DND-41 (cell line): ENCODE measurements at regions not wholly inside any gene's neighbourhood (a gene's known extent, or its start where the extent isn't known, plus 50 kb on each side); places are given as distances from the start of the nearest gene placed in this dataset.
"Not testable (repeated sequence)": the region's sequence is repeated elsewhere in the genome, so short reads cannot be mapped to it uniquely, and the experiment has no call there.

Source experiments
- ATAC-seq: fragments of 200-7000 bp; cut with Tn5 transposase; 3 replicates; pipeline ENCODE4 v1.9.1; 2021; ENCODE audit warnings: low read depth; ENCODE audit not compliant: insufficient read depth
- DNase-seq: peaks from one replicate; pipeline ENCODE4 v3.0.0-alpha.2; 2020
- H2AFZ ChIP-seq: 2 replicates; pipeline ENCODE4 v1.6.0; 2012; ENCODE audit warnings: low read depth, low read length
- H3K27ac ChIP-seq: 2 replicates; pipeline ENCODE4 v1.5.1; 2012; ENCODE audit warnings: low read length, inconsistent platforms
- H3K27me3 ChIP-seq: fragments of 200-600 bp; sonication (generic); 2 replicates; pipeline ENCODE4 v1.6.0; 2012; ENCODE audit warnings: low read length, mild to moderate bottlenecking, inconsistent platforms; ENCODE audit not compliant: insufficient read depth, poor library complexity
- H3K36me3 ChIP-seq: 2 replicates; pipeline ENCODE4 v1.5.1; 2012; ENCODE audit warnings: low read length, inconsistent platforms; ENCODE audit not compliant: insufficient read depth
- H3K4me1 ChIP-seq: 2 replicates; pipeline ENCODE4 v1.5.1; 2012; ENCODE audit warnings: mild to moderate bottlenecking, low read length; ENCODE audit not compliant: insufficient read depth
- H3K4me2 ChIP-seq: 2 replicates; pipeline ENCODE4 v1.6.0; 2012; ENCODE audit warnings: mild to moderate bottlenecking, moderate library complexity, low read length, inconsistent platforms; ENCODE audit not compliant: insufficient read depth
- H3K4me3 ChIP-seq, 2 experiments: fragments of 200-600 bp in 1 of 2; shearing (Covaris generic) in 1 of 2; 2 replicates each; pipeline ENCODE4 v1.5.1; 2012 to 2016; ENCODE audit warnings: inconsistent platforms in 2 of 2, low read length in 2 of 2, mild to moderate bottlenecking in 2 of 2, low read depth in 1 of 2, moderate library complexity in 1 of 2
- H3K79me2 ChIP-seq: 2 replicates; pipeline ENCODE4 v1.6.0; 2012; ENCODE audit warnings: low read length, inconsistent platforms; ENCODE audit not compliant: insufficient read depth
- H3K9ac ChIP-seq: 2 replicates; pipeline ENCODE4 v1.6.0; 2012; ENCODE audit warnings: low read depth, mild to moderate bottlenecking, inconsistent platforms, low read length, moderate library complexity
- H3K9me3 ChIP-seq: 2 replicates; pipeline ENCODE4 v1.5.1; 2012; ENCODE audit warnings: low read length, moderate library complexity, mild to moderate bottlenecking, inconsistent platforms; ENCODE audit not compliant: insufficient read depth, severe bottlenecking
- H4K20me1 ChIP-seq: 2 replicates; pipeline ENCODE4 v1.6.0; 2012; ENCODE audit warnings: low read length; ENCODE audit not compliant: insufficient read depth
- EZH2 ChIP-seq: IDR thresholded peaks from 3 replicates; pipeline ENCODE4 v1.6.1; 2012; ENCODE audit warnings: borderline replicate concordance, low read depth, mild to moderate bottlenecking, moderate library complexity, low read length, inconsistent platforms; ENCODE audit not compliant: severe bottlenecking
- TF ChIP-seq, protein P1 (sequence below): IDR thresholded peaks from 2 replicates; pipeline ENCODE4 v1.5.1; 2012; ENCODE audit warnings: borderline replicate concordance, low read length, moderate library complexity, mild to moderate bottlenecking; ENCODE audit not compliant: poor library complexity, severe bottlenecking; ENCODE audit errors: extremely low read depth

DNA sequence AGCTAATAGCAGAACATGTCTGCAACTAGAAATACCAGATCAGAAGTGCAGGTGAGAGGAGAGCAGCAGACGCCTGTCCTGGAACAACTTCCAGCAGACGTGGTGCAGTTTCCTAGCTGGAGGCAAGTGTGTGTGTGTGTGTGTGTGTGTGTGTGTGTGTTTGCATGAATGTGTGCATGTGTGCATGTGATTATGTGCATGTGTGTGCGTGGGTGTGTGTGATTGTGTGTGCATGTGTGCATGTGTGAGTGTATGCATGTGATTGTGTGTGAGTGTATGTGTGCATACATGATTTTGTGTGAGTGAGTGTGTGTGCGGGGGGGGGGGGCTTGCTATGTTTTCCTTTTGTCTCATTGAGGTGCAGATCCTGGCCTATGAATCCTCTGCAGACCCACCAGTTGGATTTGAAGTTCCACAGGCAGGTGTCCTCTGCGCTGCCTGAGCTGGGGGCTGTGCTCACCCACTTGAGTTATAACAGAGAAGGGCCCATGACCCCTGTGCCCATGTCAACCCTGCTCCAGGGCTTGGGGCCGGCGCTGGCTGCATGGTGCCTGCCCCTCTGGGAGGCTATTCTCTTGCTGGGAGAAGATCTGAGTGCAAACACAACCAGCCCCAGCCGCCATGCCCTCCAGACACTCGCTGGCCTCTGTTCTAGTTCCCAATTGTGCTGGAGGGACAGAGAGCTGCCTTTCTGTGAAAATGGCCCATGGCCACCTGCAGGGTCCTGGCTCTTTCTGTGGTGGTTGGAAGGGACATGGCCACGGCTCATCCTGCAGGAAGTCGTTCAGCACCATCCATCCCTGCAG lies 821.3 kb downstream of the BRD1 start:
- no peak overlapping the region for H3K27ac ChIP-seq
- H3K9me3 ChIP-seq = peaks cover 7% of the 10 kb centered on the region
- H3K4me3 ChIP-seq = no peak overlapping the region
- no peaks in the 10 kb centered on the region for H3K27me3 ChIP-seq
- no peak for ATAC-seq
- H3K4me1 ChIP-seq = no peaks in the 10 kb centered on the region
- no peaks in the 10 kb centered on the region for H3K79me2 ChIP-seq
- DNase-seq = no peak
- TF ChIP-seq EZH2 = no peak
- TF ChIP-seq, protein P1, sequence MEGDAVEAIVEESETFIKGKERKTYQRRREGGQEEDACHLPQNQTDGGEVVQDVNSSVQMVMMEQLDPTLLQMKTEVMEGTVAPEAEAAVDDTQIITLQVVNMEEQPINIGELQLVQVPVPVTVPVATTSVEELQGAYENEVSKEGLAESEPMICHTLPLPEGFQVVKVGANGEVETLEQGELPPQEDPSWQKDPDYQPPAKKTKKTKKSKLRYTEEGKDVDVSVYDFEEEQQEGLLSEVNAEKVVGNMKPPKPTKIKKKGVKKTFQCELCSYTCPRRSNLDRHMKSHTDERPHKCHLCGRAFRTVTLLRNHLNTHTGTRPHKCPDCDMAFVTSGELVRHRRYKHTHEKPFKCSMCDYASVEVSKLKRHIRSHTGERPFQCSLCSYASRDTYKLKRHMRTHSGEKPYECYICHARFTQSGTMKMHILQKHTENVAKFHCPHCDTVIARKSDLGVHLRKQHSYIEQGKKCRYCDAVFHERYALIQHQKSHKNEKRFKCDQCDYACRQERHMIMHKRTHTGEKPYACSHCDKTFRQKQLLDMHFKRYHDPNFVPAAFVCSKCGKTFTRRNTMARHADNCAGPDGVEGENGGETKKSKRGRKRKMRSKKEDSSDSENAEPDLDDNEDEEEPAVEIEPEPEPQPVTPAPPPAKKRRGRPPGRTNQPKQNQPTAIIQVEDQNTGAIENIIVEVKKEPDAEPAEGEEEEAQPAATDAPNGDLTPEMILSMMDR = no peak
- H3K36me3 ChIP-seq = no peaks in the 10 kb centered on the region
- H4K20me1 ChIP-seq = no peaks in the 10 kb centered on the region
- no peak overlapping the region for H3K4me2 ChIP-seq
- H3K9ac ChIP-seq = no peak overlapping the region
- no peak overlapping the region for H2AFZ ChIP-seq

DNA sequence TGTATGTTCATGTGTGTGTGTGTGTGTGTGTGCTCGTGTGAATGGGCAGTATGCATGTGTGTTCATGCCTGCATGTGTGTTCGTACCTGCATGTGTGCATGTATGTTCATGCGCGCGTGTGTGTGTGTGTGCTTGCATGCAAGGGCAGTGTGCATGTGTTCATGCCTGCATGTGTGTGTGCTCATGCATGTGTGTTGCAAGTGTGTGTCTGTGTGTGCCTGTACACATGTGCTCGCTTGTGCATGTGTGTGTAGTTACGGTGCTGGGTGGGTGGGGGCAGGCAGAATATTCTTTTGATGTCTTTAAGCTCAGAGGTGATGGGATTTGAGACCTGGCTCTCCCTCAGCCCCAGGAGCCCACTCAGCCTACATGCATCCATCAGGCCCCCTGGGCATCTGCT lies 822.1 kb downstream of the BRD1 start:
- Histone ChIP-seq H3K9ac (no peak overlapping the region), H3K79me2 (no peaks in the 10 kb centered on the region), H3K4me3 (no peak overlapping the region), H3K9me3 (peaks cover 7% of the 10 kb centered on the region), H3K27ac (no peak overlapping the region), H3K4me2 (no peak overlapping the region), H3K36me3 (no peaks in the 10 kb centered on the region), H2AFZ (no peak overlapping the region), H4K20me1 (no peaks in the 10 kb centered on the region), H3K27me3 (no peaks in the 10 kb centered on the region), H3K4me1 (no peaks in the 10 kb centered on the region)
- ATAC-seq (no peak), DNase-seq (no peak)
- TF ChIP-seq, protein P1 = no peak
- TF ChIP-seq EZH2 = no peak

DNA sequence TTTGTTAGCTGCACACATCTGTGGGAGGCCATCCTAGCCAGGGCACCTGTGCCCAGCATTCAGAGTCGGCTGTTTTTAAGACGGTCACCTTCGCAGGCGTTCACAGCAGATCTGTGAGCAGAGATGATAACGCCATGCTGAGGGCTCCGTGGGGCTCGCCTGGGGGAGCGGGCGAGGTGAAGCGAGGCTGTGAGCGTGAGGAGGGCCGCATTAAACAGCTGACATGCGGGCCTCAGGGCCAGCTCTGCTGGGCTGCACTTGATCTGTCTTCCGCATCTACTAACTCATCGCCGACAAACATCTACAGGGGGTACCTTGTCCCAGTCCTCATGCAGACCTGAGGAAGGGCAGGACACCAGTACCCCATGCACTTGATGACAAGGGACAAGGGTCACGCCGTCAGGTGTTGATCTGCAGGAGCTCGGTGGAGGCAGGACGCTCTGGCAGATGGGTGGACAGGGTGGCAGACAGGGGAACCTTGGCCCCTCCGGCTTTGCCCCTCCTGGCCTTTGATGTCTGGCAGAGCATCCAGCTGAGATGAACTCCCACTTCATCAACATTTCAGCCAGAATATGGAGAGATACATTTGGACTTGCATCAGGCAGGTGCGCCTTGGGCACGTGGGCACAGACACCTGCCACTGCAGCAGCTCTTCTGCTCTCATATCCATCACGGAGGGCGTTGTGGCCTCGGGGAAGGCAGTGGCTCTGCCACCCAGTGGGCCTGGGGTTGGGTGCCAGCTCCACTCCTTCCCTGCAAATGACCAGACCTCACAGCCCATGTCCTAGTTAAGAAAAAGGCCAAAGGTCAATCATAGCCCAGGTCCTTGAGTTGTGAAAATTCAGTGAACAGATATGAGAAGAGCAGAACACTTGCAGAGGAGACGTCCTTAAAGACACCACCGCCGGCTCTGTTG lies 822.9 kb downstream of the BRD1 start:
- no peaks in the 10 kb centered on the region for H3K79me2 ChIP-seq
- H3K9me3 ChIP-seq = peaks cover 7% of the 10 kb centered on the region
- H4K20me1 ChIP-seq = no peaks in the 10 kb centered on the region
- no peak overlapping the region for H3K4me2 ChIP-seq
- no peak overlapping the region for H3K4me3 ChIP-seq
- H3K9ac ChIP-seq = no peak overlapping the region
- no peak overlapping the region for H3K27ac ChIP-seq
- no peaks in the 10 kb centered on the region for H3K4me1 ChIP-seq
- TF ChIP-seq, protein P1 = no peak
- TF ChIP-seq EZH2 = no peak
- H3K36me3 ChIP-seq = no peaks in the 10 kb centered on the region
- H2AFZ ChIP-seq = no peak overlapping the region
- DNase-seq (no peak), ATAC-seq (no peak)
- no peaks in the 10 kb centered on the region for H3K27me3 ChIP-seq

DNA sequence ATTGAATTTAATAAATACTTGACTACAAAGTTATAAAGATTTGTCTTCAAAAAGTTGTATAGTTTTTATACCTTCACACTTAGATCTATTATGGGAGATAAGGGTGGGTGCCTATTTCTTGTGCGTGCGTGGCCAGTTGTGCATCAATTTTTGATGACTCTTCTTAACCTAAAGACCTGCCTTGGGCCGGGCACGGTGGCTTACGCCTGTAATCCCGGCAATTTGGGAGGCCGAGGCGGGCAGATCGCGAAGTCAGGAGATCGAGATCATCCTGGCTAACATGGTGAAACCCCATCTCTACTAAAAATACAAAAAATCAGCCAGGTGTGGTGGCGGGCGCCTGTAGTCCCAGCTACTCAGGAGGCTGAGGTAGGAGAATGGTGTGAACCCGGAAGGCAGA lies 830.1 kb downstream of the BRD1 start:
- H3K9me3 ChIP-seq, H2AFZ ChIP-seq, H4K20me1 ChIP-seq, H3K27me3 ChIP-seq, H3K4me3 ChIP-seq, H3K36me3 ChIP-seq, H3K4me1 ChIP-seq, H3K9ac ChIP-seq, H3K27ac ChIP-seq, DNase-seq, H3K4me2 ChIP-seq, H3K79me2 ChIP-seq, ATAC-seq: not testable (repeated sequence)
